ENCODE measurements at regions not wholly inside any gene's neighbourhood (a gene's known extent, or its start where the extent isn't known, plus 50 kb on each side); places are given as distances from the start of the nearest gene placed in this dataset.
A peak's percentile ranks its signal among the peaks of the same experiment; 100 is the strongest.

DNA sequence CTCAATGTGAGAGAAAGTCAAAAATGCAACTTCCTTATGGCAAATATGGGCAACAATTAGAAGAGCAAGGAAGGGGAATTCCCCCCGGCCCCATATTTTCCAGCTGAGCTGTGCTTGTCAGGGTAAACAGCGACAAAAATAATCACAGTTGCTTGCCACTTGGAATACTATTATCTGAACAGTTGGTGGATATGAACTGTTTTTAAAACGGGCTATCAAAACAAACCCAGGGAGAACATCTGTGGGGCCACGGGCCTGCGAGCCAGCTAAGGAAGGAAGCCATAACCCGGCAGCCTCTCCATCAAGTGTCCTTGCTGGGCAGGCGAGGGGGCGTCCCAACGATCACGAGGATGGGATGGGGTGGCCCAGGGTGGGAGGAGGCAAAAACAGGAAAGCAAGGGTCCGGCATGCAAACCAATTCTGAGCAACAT, 228.4 kb downstream of the ARHGAP12 start:
- H3K27ac ChIP-seq = peak overlapping the region in 3 of 4 donors; percentile 47 to 90 (median 89)
- WGBS, 2 donors (ENCODE audit: low coverage in 1 of 2) = 24 to 66% methylated on average over 8 to 11 of the region's 11 CpGs
- ATAC-seq = no peak

DNA sequence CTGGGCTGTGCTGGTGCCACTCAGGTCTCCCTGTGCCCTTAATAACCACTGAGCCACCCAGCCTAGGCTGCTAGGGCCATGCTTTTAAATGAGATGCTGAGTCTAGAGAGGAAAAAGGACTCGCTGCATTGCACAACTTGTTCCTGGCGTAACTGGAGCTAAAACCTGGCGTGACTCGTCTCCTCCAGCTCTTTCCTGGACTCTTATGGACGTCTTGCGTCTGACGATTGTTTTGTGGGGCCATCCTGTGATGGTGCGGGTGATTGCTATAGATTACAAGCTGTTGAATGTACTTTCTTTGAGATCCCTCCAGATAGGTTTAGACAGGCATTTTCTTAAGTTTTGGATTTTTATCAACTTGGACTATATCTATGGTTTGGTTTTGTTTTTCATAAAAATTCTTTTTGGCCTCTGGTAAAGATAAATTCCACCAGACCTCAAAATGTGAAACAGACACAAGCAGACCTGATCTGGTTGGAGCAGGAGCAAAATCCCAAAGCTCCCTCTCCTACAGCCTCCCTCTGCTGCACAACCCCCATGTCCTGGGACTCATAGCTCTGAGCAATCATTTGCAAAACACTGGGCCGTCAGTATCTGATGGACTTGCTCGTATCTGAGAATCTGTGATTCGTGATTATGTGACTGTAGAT, 230.3 kb downstream of the ARHGAP12 start:
- ATAC-seq = peak; percentile 79
- Histone ChIP-seq H3K27me3 (no peaks in the 10 kb centered on the region), H3K36me3 (no peaks in the 10 kb centered on the region), H3K4me1 (peaks cover 0 to 86% (median 39%) of the 10 kb centered on the region in 3 donors), H3K9me3 (no peaks in the 10 kb centered on the region), H3K4me3 (peak overlapping the region in 1 of 2 donors; percentile 32), H3K27ac (peak overlapping the region; percentile 79 to 90 (median 88))
- WGBS, 2 donors (ENCODE audit: low coverage in 1 of 2) = 55 to 82% methylated on average over 11 of the region's 11 CpGs
- TF ChIP-seq EP300 (IDR thresholded peaks at IDR 0.05) = no peak
- no peak for TF ChIP-seq POLR2A (IDR thresholded peaks at IDR 0.05)
- TF ChIP-seq POLR2AphosphoS5 (IDR thresholded peaks at IDR 0.05) = peak; percentile 45
- TF ChIP-seq, protein P1, sequence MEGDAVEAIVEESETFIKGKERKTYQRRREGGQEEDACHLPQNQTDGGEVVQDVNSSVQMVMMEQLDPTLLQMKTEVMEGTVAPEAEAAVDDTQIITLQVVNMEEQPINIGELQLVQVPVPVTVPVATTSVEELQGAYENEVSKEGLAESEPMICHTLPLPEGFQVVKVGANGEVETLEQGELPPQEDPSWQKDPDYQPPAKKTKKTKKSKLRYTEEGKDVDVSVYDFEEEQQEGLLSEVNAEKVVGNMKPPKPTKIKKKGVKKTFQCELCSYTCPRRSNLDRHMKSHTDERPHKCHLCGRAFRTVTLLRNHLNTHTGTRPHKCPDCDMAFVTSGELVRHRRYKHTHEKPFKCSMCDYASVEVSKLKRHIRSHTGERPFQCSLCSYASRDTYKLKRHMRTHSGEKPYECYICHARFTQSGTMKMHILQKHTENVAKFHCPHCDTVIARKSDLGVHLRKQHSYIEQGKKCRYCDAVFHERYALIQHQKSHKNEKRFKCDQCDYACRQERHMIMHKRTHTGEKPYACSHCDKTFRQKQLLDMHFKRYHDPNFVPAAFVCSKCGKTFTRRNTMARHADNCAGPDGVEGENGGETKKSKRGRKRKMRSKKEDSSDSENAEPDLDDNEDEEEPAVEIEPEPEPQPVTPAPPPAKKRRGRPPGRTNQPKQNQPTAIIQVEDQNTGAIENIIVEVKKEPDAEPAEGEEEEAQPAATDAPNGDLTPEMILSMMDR (IDR thresholded peaks at IDR 0.05) = no peak

More for the DNA sequence above, 228.4 kb downstream of the ARHGAP12 start:
- Histone ChIP-seq H3K4me3 (no peak overlapping the region), H3K4me1 (peaks cover 0 to 82% (median 39%) of the 10 kb centered on the region in 3 donors), H3K27me3 (no peaks in the 10 kb centered on the region), H3K36me3 (no peaks in the 10 kb centered on the region), H3K9me3 (no peaks in the 10 kb centered on the region)
- no peak for TF ChIP-seq POLR2A (IDR thresholded peaks at IDR 0.05)
- TF ChIP-seq, protein P1 (IDR thresholded peaks at IDR 0.05) = no peak
- no peak for TF ChIP-seq EP300 (IDR thresholded peaks at IDR 0.05)
- no peak for TF ChIP-seq POLR2AphosphoS5 (IDR thresholded peaks at IDR 0.05)

DNA sequence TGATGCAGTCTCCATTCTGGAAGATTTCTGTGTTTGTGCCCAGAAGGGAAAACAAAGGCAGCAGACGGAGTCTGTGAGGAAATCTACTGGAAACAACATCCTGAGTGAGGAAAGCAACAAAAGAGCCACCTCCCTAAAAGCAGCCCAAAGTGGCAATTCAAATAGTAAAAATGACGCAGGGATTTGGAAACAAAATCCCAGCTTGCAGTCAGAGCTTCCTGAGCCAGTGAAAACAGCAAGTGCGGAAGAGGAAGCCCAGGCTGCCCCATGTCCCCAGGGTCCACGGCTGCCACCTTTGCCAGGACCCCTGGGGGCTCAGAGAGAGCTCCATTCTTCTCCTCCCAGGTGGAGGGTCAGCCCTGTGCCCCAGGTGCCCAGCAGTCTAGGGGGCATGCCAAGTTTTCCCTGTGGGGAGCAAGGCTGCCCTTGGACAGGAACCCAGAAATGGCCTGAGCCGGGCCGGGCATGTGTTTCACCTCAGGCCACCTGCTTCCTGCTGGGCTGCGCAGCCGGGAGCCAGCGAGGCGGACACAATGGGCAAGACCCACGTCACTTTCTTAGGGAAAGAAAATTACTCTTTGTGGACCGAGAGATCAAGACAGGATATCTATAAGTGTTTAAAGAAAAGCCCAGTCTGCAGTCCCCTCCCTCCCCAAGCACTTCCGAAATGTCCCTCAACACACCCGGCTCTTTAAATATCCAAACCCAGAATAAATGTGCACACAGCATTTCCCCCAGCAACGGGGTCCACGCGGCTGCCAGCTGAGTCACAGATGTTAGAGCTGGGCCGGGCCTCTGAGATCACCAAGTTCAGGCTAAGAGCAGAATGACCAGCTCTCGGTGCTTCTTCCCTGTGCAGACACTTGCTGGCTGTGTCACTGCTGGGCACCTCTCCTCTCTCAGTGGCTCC, 231.1 kb downstream of the ARHGAP12 start:
- WGBS, 2 donors (ENCODE audit: low coverage in 1 of 2) = 33% methylated on average over 4 to 6 of the region's 19 CpGs
- ATAC-seq = peak; percentile 83

DNA sequence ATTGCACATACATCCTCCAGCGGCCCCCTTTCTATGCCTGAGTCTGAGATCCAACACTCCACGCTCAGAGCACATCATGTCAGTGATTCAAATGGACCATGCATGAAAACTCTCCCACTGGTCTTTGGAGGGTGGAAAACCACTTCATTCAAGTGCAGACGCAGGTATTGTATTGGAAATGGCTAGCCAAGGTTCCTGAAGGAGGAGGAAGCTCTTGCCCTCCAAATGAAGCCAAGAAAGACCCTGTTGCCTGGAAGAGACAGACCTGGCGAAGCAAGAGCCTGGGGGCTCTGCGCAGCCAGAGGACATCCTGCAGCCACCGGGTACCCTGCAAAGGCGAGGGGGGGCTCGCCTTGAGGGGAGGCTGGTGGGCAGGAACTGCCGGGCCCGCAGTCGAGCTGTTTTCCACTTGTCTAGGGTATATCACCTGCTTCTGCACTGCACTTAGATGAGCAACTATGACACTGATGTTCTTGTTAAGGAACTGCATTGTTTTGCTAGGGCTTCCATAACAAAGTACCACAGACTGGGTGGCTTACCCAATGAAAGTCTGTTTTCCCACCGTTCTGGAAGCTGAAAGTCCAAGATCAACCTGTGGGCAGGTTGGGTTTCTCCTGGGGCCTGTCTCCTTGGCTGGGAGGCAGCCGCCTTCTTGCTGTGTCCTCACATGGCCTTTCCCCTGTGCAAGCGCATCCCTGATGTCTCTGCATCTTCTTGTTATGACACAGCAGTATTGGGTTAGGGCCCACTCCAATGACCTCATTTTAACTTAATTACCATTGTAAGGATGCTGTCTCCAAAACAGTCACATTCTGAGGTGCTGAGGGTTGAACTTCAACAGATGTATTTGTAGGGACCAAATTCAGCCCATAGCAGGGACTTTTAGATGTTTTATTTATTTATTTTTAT, 233.4 kb downstream of the ARHGAP12 start:
- ATAC-seq = no peak
- TF ChIP-seq POLR2A (IDR thresholded peaks at IDR 0.05) (no peak), POLR2AphosphoS5 (IDR thresholded peaks at IDR 0.05) (no peak), EP300 (IDR thresholded peaks at IDR 0.05) (no peak)
- TF ChIP-seq, protein P1 (IDR thresholded peaks at IDR 0.05) = no peak
- peaks cover 0 to 59% (median 24%) of the 10 kb centered on the region in 3 donors for H3K4me1 ChIP-seq

More for the DNA sequence above, 231.1 kb downstream of the ARHGAP12 start:
- Histone ChIP-seq H3K4me1 (peaks cover 0 to 79% (median 39%) of the 10 kb centered on the region in 3 donors), H3K27me3 (no peaks in the 10 kb centered on the region), H3K36me3 (no peaks in the 10 kb centered on the region), H3K4me3 (peak overlapping the region in 1 of 2 donors; percentile 32), H3K27ac (peak overlapping the region; percentile 79 to 90 (median 88)), H3K9me3 (no peaks in the 10 kb centered on the region)
- TF ChIP-seq EP300 (IDR thresholded peaks at IDR 0.05) = no peak
- TF ChIP-seq POLR2A (IDR thresholded peaks at IDR 0.05) = peak in 1 of 2 donors; percentile 24
- peak; percentile 46 for TF ChIP-seq POLR2AphosphoS5 (IDR thresholded peaks at IDR 0.05)

More for the DNA sequence above, 233.4 kb downstream of the ARHGAP12 start:
- 95% methylated on average over 8 of the region's 14 CpGs; no CpG with 5 or more reads in 1 of the 2 donors for WGBS, 2 donors (ENCODE audit: low coverage in 1 of 2)
- H3K27me3 ChIP-seq = no peaks in the 10 kb centered on the region
- no peak overlapping the region for H3K4me3 ChIP-seq
- H3K27ac ChIP-seq = peak overlapping the region in 2 of 4 donors; percentile 88 to 89
- H3K9me3 ChIP-seq = peaks cover 0 to 3% (median 0%) of the 10 kb centered on the region in 3 donors
- no peaks in the 10 kb centered on the region for H3K36me3 ChIP-seq

Data from gastroesophageal sphincter (tissue), 4 donors.